ENCODE measurements at regions not wholly inside any gene's neighbourhood (a gene's known extent, or its start where the extent isn't known, plus 50 kb on each side); places are given as distances from the start of the nearest gene placed in this dataset.

DNA sequence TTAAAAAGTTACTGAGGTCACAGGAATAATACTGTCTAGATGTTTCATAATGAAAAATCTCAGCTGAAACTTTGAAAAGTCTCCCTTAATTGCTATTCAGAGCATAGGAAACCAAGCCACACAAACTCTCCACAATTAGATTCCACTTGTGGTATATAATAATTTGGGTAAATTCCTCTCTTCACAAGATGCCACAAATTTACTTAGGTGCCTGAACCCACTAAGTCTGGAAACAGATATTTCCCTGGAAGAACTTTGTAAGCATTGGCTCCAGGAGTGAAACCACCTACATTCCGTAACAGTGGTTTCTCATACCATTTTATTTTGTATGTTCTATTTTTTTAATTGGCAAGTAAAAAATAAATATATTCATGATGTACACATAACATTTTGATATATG is 493.4 kb downstream of the SEMA3D start:
- no peaks in the 10 kb centered on the region for H3K27me3 Mint-ChIP-seq
- no peaks in the 10 kb centered on the region for H3K9me3 Mint-ChIP-seq
- no peaks in the 10 kb centered on the region for H3K36me3 Mint-ChIP-seq (ENCODE audit: low read depth)
- no peak overlapping the region for H3K27ac Mint-ChIP-seq
- ChIA-PET CTCF (no interaction called here), POLR2A (no interaction called here)
- H3K4me1 Mint-ChIP-seq = no peaks in the 10 kb centered on the region
- no peak for DNase-seq
- no peak overlapping the region for H3K4me3 Mint-ChIP-seq

DNA sequence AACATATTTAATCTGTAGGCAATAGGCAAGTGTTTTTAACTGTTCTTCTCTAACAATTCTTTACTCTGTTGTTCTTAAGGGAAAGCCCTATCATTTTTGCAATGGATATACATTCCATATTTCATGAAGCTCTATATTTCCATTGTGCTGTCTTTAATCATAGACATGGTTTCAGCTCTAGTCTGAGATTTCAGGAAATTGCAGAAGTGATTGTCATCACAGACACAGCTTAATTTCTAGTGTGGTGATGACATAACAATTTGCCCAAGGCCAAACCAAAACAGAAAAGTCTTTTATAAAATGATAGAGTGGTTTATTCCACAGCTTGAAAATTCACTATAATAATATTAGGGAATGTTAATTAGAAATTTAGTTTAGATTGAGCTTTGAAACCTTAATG is 494.1 kb upstream of the SEMA3A start:
- no peaks in the 10 kb centered on the region for H3K36me3 Mint-ChIP-seq (ENCODE audit: low read depth)
- POLR2A ChIA-PET = no interaction called here
- H3K27ac Mint-ChIP-seq = no peak overlapping the region
- no peak for DNase-seq
- H3K4me3 Mint-ChIP-seq = no peak overlapping the region
- H3K4me1 Mint-ChIP-seq = no peaks in the 10 kb centered on the region
- CTCF ChIA-PET = no interaction called here
- no peaks in the 10 kb centered on the region for H3K9me3 Mint-ChIP-seq
- no peaks in the 10 kb centered on the region for H3K27me3 Mint-ChIP-seq

- Mint-ChIP-seq H3K27ac (no peak overlapping the region), H3K4me3 (no peak overlapping the region), H3K4me1 (no peaks in the 10 kb centered on the region), H3K27me3 (no peaks in the 10 kb centered on the region), H3K36me3 (ENCODE audit: low read depth) (no peaks in the 10 kb centered on the region), H3K9me3 (no peaks in the 10 kb centered on the region)
- DNase-seq = no peak
- ChIA-PET POLR2A (no interaction called here), CTCF (no interaction called here)
Measured at GRCh38 chr7:84686373-84686772, 491.8 kb upstream of the SEMA3A start.

DNA sequence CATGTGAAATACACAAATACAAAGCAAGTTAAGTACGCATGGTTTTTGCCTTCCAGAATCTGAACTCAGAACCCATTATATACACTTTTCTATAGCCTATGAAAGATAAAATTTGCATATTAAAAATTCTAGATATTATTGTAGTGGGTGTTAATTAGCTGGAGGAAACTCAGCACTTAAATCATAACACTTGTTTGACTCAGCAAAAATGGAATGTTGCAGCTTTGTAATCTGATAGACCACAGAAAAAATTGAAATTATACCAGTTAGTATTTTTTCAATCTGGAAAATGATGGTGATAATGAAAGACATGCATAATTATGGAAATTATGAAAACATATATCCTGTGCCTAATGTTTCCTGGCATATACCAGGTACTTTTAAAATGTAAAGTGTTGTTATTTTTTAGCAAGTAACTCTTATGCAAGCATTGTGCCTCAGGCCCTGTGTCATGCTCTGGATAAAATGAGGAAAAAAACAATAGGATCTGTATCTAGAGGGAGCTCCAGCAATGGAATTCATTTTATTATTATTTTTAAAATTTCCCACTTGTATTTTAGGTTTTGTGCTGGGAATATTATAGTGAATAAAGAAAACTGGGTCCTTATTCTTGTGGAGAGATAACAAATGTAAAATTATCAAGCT is 490.4 kb upstream of the SEMA3A start:
- Mint-ChIP-seq H3K27ac (no peak overlapping the region), H3K9me3 (no peaks in the 10 kb centered on the region)
- CTCF ChIA-PET = no interaction called here

DNA sequence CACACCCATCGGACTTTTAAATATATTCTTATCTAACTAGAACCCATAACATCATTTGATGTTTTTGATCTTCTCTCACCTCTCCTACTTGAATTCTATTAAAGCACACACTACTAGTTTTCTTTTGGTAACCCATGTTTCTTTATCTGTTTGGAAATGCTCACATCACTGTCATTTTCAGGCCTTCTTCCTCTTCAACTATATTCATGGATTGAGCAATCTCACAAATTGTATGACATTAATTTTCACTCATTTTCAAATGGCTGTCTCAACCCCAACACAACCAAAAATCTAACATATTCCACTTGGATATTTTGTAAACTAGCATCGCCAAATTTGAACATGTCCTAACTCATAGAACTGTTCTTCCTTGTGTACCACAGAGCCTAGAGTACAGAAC is 488.0 kb upstream of the SEMA3A start:
- no peaks in the 10 kb centered on the region for H3K36me3 Mint-ChIP-seq (ENCODE audit: low read depth)
- CTCF ChIA-PET = no interaction called here
- H3K4me1 Mint-ChIP-seq = no peaks in the 10 kb centered on the region
- H3K27ac Mint-ChIP-seq = no peak overlapping the region
- no peak for DNase-seq
- no peaks in the 10 kb centered on the region for H3K9me3 Mint-ChIP-seq
- H3K4me3 Mint-ChIP-seq = no peak overlapping the region
- POLR2A ChIA-PET = no interaction called here
- H3K27me3 Mint-ChIP-seq = no peaks in the 10 kb centered on the region

More for the DNA sequence above, 490.4 kb upstream of the SEMA3A start:
- no peaks in the 10 kb centered on the region for H3K36me3 Mint-ChIP-seq (ENCODE audit: low read depth)
- H3K4me1 Mint-ChIP-seq = no peaks in the 10 kb centered on the region
- POLR2A ChIA-PET = no interaction called here
- no peak for DNase-seq
- H3K27me3 Mint-ChIP-seq = no peaks in the 10 kb centered on the region
- no peak overlapping the region for H3K4me3 Mint-ChIP-seq

- ChIA-PET POLR2A (no interaction called here), CTCF (no interaction called here)
- Mint-ChIP-seq H3K9me3 (no peaks in the 10 kb centered on the region), H3K4me3 (no peak overlapping the region), H3K36me3 (ENCODE audit: low read depth) (no peaks in the 10 kb centered on the region), H3K27me3 (no peaks in the 10 kb centered on the region), H3K4me1 (peaks cover 5% of the 10 kb centered on the region), H3K27ac (no peak overlapping the region)
- DNase-seq = no peak
Measured at GRCh38 chr7:84678841-84679240, 484.3 kb upstream of the SEMA3A start.

DNA sequence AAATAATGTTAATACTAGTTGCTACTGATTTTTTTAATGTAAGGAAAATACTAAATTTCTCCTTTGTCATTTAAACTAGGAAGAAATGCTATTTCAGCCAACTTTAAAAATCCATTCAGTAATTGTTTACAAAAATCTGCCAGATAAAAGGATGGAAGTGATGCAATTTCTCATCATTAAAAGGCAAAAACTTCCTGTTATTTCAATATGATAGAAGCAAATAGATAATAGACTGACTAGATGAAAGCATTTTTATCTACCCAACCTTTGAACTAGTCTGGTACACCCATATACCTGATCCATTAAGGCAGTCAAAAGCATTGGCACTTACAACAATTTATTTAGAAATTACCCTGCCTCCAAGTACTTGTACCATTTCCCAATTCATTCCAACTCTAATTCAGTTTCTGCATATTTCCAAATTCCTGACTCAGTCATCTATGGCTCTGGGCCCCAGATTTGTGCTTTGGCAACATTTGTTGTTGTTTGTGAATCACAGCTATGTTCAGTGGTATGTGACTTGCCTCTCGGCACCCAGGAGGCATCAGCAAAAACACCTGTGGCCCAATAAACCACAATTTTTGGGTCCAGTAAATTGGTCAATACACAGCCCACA is 482.6 kb upstream of the SEMA3A start:
- no peak overlapping the region for H3K4me3 Mint-ChIP-seq

GRCh38 chr7:84675633-84676034 is 481.0 kb upstream of the SEMA3A start:
- POLR2A ChIA-PET = no interaction called here
- CTCF ChIA-PET = no interaction called here
- Mint-ChIP-seq H3K9me3 (no peaks in the 10 kb centered on the region), H3K27me3 (no peaks in the 10 kb centered on the region), H3K4me3 (no peak overlapping the region), H3K27ac (no peak overlapping the region), H3K4me1 (peaks cover 5% of the 10 kb centered on the region), H3K36me3 (ENCODE audit: low read depth) (no peaks in the 10 kb centered on the region)
- DNase-seq = no peak

More for the DNA sequence above, 482.6 kb upstream of the SEMA3A start:
- H3K9me3 Mint-ChIP-seq = no peaks in the 10 kb centered on the region
- H3K27ac Mint-ChIP-seq = no peak overlapping the region
- CTCF ChIA-PET = interaction anchor here (1.2 kb wide), 1 partner anchor 18 kb away, joined by 3 read pairs; no protein-coding TSS in a partner anchor
- H3K4me1 Mint-ChIP-seq = peaks cover 5% of the 10 kb centered on the region
- H3K36me3 Mint-ChIP-seq (ENCODE audit: low read depth) = no peaks in the 10 kb centered on the region
- no peak for DNase-seq
- POLR2A ChIA-PET = no interaction called here
- no peaks in the 10 kb centered on the region for H3K27me3 Mint-ChIP-seq

DNA sequence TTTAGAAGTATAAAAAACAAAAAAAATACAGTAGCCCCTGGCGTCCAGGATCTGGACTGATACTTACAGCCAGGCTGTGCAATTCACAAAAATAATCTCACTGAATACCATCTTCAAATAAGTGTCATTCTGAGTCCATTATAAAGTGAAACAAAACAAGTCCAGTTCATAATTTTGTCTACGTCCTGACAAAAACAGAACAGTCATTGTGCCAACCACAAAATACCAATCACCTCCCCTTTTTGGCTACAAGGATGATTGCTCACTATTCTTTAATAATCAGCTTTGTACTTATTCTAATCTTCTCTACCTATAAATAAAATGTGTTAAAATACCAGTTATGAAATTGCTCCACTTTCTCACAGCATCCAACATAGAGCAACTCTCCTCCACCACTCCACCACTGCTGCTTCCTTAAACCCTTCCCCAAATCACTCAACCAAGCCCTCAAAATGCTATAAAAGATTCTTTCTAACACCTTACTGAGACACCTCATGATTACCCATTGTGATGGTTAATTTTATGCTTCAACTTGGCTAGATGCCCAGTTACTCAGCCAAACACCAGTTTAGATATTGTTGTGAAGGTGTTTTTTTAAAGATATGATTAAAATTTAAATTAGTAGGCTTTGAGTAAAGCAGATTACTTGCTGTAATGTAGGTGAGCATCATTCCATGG is 479.8 kb upstream of the SEMA3A start:
- Mint-ChIP-seq H3K27ac (no peak overlapping the region), H3K4me3 (no peak overlapping the region), H3K36me3 (ENCODE audit: low read depth) (no peaks in the 10 kb centered on the region), H3K27me3 (no peaks in the 10 kb centered on the region), H3K4me1 (peaks cover 5% of the 10 kb centered on the region), H3K9me3 (no peaks in the 10 kb centered on the region)
- ChIA-PET CTCF (no interaction called here), POLR2A (no interaction called here)
- no peak for DNase-seq

GRCh38 chr7:84669177-84669732 is 474.7 kb upstream of the SEMA3A start:
- ChIA-PET CTCF (no interaction called here), POLR2A (no interaction called here)
- Mint-ChIP-seq H3K9me3 (no peaks in the 10 kb centered on the region), H3K36me3 (ENCODE audit: low read depth) (no peaks in the 10 kb centered on the region), H3K4me1 (no peaks in the 10 kb centered on the region), H3K27me3 (no peaks in the 10 kb centered on the region), H3K4me3 (no peak overlapping the region), H3K27ac (no peak overlapping the region)
- DNase-seq = no peak

DNA sequence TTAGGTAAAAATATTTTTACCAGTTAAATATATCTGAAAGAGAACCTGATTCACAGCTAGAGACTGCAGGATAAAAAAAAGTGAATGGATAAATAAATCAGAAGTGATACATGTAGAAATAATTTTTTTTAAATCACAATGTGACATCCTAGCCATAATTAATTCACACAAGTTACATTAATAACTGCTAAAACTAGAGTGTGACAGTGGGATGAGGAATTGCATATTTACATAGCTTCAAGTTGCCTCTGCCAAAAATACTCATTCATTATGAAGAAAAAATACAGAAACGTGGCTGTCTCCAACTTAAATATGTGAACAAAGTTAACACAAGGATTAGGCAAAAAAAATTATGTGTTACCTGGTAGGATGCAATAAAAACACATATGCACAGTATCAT is 473.5 kb upstream of the SEMA3A start:
- Mint-ChIP-seq H3K36me3 (ENCODE audit: low read depth) (no peaks in the 10 kb centered on the region), H3K4me1 (no peaks in the 10 kb centered on the region), H3K27ac (no peak overlapping the region), H3K4me3 (no peak overlapping the region), H3K27me3 (no peaks in the 10 kb centered on the region), H3K9me3 (no peaks in the 10 kb centered on the region)
- ChIA-PET POLR2A (no interaction called here), CTCF (no interaction called here)
- no peak for DNase-seq

GRCh38 chr7:84666651-84667050 is 472.1 kb upstream of the SEMA3A start:
- no peak overlapping the region for H3K27ac Mint-ChIP-seq
- POLR2A ChIA-PET = no interaction called here

DNA sequence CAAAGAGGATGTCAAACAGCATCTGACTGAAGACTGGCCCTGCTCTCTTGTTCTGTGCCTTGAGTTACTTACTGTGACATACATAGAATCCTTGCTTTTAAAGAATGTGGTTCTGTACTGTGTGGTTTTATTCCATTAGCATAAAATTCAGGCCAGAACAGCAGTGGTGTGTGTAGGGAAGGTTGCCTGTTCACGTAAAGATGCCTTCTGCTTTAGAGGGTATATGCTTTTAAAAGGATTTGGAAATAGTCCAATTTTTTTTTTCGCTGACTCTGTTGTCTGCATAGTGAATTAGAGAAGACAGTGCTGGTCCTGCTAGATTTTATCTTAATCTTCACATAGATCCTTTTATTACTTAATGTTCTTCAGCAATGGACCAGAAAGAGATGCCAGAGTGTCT is 470.8 kb upstream of the SEMA3A start:
- ChIA-PET CTCF (no interaction called here), POLR2A (no interaction called here)
- Mint-ChIP-seq H3K4me1 (no peaks in the 10 kb centered on the region), H3K27ac (no peak overlapping the region), H3K9me3 (no peaks in the 10 kb centered on the region), H3K4me3 (no peak overlapping the region), H3K27me3 (no peaks in the 10 kb centered on the region), H3K36me3 (ENCODE audit: low read depth) (no peaks in the 10 kb centered on the region)
- DNase-seq = no peak

More at GRCh38 chr7:84666651-84667050, 472.1 kb upstream of the SEMA3A start:
- no peak for DNase-seq
- no peaks in the 10 kb centered on the region for H3K27me3 Mint-ChIP-seq
- H3K4me3 Mint-ChIP-seq = no peak overlapping the region
- CTCF ChIA-PET = interaction anchor here (0.7 kb wide), 1 partner anchor 252 kb away, joined by 3 read pairs; no protein-coding TSS in a partner anchor
- H3K9me3 Mint-ChIP-seq = no peaks in the 10 kb centered on the region
- no peaks in the 10 kb centered on the region for H3K36me3 Mint-ChIP-seq (ENCODE audit: low read depth)
- no peaks in the 10 kb centered on the region for H3K4me1 Mint-ChIP-seq

All from activated CD4-positive, alpha-beta T cell treated with anti-CD3 and anti-CD28 coated beads, Interleukin-2, amount 10 ng/mL, durations not matched to agents 7 days and 5 days (primary cell).